Femur (tissue), 1 donor: ENCODE measurements at regions not wholly inside any gene's neighbourhood (a gene's known extent, or its start where the extent isn't known, plus 50 kb on each side); places are given as distances from the start of the nearest gene placed in this dataset.

Experiments
- DNase-seq: peaks from one replicate; pipeline ENCODE4 v3.0.0-alpha.2; 2017

GRCh38 chr18:59957957-59958356, 58.2 kb downstream of the PMAIP1 start:
- DNase-seq, result peak; percentile 85

- no peak for DNase-seq
Measured at GRCh38 chr18:59954755-59955156, 55.0 kb downstream of the PMAIP1 start.

GRCh38 chr18:59954241-59954640, 54.4 kb downstream of the PMAIP1 start:
- DNase-seq, result no peak
